Left forelimb (tissue), 1 donor: ENCODE measurements at regions not wholly inside any gene's neighbourhood (a gene's known extent, or its start where the extent isn't known, plus 50 kb on each side); places are given as distances from the start of the nearest gene placed in this dataset.
"Not testable (repeated sequence)": the region's sequence is repeated elsewhere in the genome, so short reads cannot be mapped to it uniquely, and the experiment has no call there.

ENCODE experiments used
- DNase-seq: peaks from one replicate; pipeline ENCODE4 v3.0.0-alpha.2; 2018; ENCODE audit warnings: low spot score

DNA sequence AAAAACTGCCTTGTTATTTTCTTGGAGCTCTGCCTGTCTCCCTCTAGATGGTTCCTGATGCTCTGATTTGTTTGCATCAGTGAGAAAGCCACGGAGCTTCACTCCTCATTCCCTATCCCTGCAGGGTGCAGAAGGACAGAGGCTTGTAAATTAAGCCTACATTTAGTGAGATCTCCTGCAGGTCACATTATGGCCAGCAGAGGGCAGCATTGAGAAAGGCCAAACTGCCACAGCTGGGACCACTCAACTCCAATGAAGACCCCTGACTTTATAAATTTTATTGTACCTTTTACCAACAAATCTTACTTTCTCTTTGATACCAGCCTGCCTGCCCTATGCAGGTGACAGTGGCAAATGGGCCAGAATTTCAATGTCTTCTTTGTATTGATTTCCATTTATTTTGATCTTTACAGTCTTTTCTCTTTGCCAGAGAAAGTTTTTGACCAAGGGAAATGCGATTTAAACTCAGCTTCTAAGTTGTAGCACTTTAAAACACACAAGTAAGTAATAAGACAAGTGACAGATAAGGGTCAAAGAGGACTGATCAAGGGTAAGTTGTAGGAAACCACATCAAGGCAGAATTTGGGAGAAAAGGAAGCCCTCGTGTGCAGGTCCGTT, 1029.1 kb upstream of the KLHL29 start:
- peak; percentile 66 for DNase-seq

DNA sequence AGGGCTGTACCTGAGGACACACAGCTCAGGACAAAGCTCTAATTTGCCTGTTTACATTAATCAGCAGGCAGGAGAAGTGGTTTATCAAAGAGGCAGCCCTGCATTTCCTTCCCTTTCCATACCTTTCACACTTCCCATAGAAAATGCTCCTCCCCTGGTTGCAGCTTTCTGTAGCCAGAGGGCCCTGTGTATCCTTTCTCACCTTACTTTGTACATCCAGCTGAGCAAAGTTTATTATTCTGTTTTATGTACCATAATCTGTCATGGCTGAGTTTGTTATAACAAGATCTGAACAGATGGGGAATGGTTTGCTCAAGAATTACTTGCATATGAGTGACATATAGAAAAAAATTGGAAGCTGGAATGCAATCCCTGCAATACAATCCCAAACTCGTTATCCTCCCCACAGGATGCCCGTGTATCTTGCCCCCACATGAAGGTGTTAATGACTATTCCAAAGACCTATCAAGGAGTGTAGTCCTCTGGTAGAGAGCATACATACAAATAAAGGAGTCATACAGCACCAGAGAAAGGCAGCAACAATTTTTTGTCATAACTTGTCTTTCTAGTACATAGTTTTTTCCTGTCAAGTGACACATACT, 1025.8 kb upstream of the KLHL29 start:
- no peak for DNase-seq

GRCh38 chr2:22360735-22361374, 1024.1 kb upstream of the KLHL29 start:
- no peak for DNase-seq

DNA sequence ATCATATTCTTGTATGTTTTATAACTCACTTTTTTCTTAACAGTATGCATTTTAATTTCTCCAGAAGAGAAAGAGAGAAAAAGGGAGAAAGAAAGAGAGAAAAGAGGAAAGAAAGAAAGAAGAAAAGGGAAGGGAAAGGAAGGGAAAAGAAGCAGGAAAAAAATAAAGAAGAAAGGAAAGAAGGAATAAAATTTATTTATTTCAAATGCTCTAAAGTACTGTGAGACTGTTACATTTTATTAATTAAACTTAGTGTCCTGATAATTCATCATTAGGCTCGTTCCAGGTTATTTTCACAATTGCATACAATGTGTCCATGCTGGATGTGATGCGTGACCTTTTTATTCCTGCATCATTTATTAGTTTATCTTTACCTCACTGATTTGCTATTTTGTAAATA, 1023.4 kb upstream of the KLHL29 start:
- no peak for DNase-seq

DNA sequence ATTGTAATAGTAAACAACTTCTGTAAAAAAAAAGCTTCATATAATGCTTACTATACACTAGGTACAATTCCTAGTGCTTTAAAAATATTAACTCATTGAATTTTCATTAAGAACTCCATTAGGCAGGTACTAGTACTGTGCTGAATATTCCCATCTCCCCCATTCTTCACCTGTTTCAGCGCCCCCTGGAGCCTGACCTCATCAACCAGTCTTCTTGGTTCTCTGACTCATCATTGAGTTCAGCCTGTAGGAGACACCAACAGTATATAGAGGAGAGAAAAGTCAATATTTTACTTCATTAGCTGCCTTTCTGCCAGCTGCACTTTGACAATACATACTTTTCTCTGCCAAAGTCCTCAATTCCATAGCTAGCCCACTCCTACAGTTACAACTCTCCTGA, 1009.9 kb upstream of the KLHL29 start:
- no peak for DNase-seq

DNA sequence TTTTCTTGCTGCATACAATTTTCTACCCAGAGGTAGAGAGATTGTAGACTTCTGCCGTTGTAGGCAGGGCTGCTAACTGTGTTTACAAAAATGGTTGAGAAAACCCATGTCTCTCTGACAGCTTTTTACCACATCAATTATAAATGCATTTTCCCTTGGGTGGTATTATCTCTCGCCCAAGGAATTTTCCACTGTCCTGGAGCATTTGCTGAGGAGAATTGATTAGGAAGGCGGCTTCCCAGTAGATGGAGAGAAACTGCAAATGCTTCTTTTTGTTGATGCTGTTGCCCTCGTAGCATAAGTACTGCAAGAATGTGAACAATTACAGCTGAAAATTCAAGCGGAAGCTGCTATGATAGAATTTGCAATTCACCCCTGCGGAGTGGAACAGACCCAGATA, 1007.7 kb upstream of the KLHL29 start:
- DNase-seq: no peak

DNA sequence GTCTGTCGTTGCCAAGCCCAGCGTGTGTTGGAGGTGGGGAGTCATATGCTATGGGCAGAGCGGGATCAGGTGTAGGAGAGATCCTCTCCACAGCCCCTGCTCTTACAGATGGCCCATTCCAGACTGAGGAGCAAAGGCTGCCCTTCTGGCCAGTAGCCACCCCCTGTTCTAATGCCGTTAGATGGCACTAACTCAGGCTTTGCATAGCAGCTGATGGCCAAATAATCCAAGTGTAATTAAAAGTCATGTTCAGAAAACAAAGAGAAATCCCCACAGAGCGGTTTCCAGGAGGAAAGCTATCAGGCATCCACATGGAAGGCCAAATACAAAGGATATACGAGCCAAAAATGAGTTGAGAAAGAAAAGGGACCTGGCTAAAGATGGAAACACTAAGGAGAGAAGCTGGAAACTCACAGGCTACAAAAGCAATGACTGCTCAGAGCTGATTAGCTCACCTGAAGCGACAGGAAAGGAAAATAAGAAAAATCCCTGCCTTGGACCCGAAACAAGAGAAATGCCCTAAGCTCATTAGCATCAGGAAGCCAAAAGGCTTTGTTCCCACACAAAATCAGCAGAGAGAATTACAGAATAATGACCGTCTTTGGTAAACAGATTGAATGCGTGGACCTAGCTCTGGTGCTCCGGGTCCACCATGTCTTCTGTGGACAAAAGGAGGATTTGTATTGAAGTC, 1002.4 kb upstream of the KLHL29 start:
- no peak for DNase-seq

DNA sequence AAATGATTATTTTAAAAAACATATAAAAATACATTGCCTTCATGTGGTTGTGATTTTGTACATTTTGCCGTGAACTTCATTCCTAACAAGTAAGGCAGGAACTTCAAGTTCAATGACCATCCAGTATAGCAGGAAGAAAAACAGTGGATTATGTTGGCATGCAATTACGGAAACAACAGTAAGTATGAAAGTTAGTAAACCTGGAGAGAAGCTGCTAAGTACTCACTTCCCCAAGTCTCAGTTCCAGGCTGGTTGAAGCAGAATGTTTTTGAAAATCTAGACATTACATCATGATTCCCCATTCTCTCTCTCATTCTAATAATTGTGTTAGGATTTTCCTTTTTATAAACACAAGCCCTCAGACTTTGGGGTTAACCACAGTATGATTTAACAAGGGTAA, 987.1 kb upstream of the KLHL29 start:
- no peak for DNase-seq

GRCh38 chr2:22403748-22404147, 981.2 kb upstream of the KLHL29 start:
- no peak for DNase-seq

- no peak for DNase-seq
Observed at GRCh38 chr2:22406625-22407024, 978.4 kb upstream of the KLHL29 start.

- no peak for DNase-seq
Observed at GRCh38 chr2:22420076-22420475, 964.9 kb upstream of the KLHL29 start.

DNA sequence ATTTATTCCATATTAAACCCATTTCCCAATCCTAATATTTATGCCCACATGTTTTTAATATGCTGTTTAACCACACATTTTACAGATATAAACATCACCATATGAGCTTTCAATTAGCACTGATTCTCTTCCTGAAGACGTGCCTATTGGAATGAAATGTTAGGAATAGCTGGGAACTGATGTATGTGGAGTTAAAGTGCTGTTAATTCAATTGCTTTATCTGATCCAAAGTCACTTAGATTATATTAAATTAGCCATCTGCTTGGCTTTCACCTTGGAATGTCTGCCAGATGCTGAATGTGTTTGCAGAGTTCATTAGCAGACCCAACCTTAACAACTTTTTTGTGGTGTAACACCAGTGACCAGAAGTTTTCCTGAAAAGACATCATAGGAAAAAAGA, 942.9 kb upstream of the KLHL29 start:
- no peak for DNase-seq

- DNase-seq: no peak
Observed at GRCh38 chr2:22444281-22444680, 940.7 kb upstream of the KLHL29 start.

- DNase-seq: no peak
Observed at GRCh38 chr2:22449696-22450095, 935.3 kb upstream of the KLHL29 start.

DNA sequence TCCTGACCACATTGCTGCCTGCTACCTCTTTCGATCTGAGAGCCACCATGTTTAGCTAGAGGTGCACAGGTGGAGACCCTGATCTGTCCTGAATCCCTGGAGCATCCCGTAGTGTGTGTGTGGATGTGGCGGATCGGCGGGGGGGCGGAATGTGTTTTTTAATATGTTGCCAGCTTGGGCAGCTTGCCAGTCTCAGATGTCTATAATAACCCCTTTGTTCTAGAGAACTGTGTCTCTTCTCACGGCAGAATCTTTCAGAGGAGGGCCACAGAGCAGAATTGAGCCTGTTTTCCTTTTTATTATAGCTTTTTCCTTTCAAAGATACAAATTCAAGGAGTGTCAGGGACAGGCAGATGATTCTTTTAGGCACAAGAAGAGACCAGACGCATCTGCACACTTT, 934.1 kb upstream of the KLHL29 start:
- DNase-seq: no peak

- DNase-seq: no peak
Observed at GRCh38 chr2:22454826-22455485, 930.0 kb upstream of the KLHL29 start.

DNA sequence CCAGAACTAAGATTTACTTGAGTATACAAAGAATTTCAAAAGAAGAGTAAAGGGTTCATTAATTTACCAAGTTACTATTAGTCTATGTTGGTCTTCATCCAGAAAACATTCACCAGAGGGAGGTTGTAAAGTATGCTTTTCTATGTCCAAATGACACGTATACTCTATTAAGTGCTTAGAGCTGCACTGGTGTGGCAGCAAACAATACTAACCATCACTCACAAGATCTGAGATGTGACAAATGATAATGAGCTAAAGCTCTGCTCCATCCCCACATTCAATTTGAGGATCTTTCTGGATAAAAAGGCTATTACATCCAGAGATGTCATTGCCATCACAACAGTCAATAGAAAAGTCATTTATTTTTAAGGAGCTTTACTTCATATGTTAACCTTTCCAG, 926.5 kb upstream of the KLHL29 start:
- no peak for DNase-seq

- DNase-seq: not testable (repeated sequence)
Observed at GRCh38 chr2:22475103-22475502, 909.9 kb upstream of the KLHL29 start.

- no peak for DNase-seq
Observed at GRCh38 chr2:22478329-22478728, 906.6 kb upstream of the KLHL29 start.

DNA sequence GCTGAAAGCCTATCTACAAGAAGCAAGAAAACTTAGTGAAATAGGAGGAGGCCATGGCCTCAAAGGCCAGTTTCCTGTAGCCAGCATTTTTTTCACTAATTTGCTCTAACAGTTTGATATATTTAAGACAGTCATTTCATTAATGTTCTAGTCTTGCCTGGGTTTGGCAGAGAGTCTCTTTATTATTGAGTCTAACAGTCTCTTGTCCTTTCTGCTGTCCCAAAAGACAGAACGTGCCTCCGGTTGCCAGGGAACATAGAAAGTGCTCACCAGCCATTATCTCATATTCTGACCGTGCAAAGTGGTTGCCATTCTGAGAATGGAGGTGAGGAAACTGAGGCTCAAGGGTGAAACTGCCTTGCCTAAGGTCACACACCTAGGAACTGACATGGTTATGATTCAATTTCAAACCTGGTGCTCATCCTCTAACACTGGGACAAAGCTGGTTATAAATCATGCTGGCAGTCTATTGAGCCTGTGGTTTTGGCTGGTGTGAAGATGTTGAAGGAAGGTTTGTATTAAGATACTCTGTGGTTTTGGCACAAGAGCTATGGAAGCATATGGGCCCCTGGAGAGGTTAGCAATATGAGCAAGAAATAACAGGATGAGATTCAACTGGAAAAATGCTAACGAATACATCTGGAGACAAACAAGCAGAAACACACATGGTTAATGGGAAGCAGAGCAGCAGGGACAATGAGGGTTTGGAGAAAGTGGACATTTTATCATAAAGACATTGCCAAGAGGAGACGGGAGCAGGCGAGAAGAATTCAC, 903.3 kb upstream of the KLHL29 start:
- DNase-seq: no peak

DNA sequence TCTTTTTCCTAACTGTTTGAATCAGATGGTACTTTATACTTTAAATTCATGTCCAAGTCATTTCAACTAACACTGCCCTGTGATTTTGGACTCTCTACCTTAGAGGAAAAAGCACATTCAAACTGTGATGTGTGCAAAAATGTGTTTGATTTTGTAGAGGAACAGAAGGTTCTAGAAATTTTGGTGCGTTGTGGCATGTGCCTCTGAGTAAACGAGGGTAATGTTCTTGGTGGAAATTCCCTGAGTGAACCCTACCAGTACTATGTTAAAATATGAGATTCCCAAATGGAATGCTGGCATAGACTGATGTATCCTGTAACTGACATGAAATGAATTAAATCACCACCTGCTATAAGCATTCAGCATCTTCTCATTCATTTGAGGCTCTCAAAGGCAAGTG, 901.9 kb upstream of the KLHL29 start:
- no peak for DNase-seq

DNA sequence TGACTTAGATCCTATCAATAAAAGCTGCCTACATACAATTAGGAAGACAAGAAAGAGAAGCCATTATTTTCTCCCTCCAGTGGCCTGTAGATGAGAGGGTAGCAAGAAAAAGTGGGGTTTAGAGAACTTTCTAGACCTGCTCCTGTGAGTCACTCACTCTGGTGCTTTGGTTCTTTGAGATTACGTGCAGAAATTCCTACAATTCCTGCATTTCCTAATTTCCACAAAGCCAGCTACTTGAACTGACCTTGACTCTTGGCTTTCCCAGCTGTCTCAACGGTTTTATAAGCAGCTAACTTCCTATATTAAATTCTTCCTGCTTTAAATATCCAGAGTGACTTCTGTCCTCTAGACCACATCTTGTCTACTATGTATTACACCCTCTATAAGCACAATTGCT, 899.5 kb upstream of the KLHL29 start:
- DNase-seq: no peak
